ENCODE measurements at regions not wholly inside any gene's neighbourhood (a gene's known extent, or its start where the extent isn't known, plus 50 kb on each side); places are given as distances from the start of the nearest gene placed in this dataset.

- Histone ChIP-seq H3K27me3 (replicated peaks in 1 of 4; ENCODE audit: control insufficient read depth in 3 of 4, extremely low read depth in 1 of 4, insufficient read depth in 3 of 4, low read length in 3 of 4) (no peaks in the 10 kb centered on the region), H3K9ac (replicated peaks in 1 of 4; ENCODE audit: extremely low read depth in 1 of 4, low read depth in 3 of 4, low read length in 3 of 4) (no peak overlapping the region), H4K91ac (replicated peaks; ENCODE audit: insufficient read length, low read length) (no peak overlapping the region), H2BK5ac (ENCODE audit: low read depth, low read length) (no peak overlapping the region), H2BK12ac (ENCODE audit: low read depth, low read length) (no peak overlapping the region), H3K23ac (ENCODE audit: insufficient read length) (no peak overlapping the region), H3K23me2 (ENCODE audit: low read depth, low read length) (no peaks in the 10 kb centered on the region), H3K4ac (replicated peaks; ENCODE audit: insufficient read length, low read depth, low read length) (no peak overlapping the region), H2BK120ac (replicated peaks; ENCODE audit: low read depth, low read length) (no peak overlapping the region), H3K36me3 (ENCODE audit: control insufficient read depth in 2 of 4, insufficient read depth in 4 of 4, low read length in 3 of 4) (no peaks in the 10 kb centered on the region), H4K8ac (ENCODE audit: extremely low read depth, insufficient read depth, low read length) (no peak overlapping the region), H4K20me1 (replicated peaks in 1 of 2; ENCODE audit: control insufficient read depth in 1 of 2, insufficient read depth in 2 of 2, low read length in 2 of 2) (no peaks in the 10 kb centered on the region), H3K4me1 (replicated peaks in 1 of 4; ENCODE audit: control insufficient read depth in 3 of 4, insufficient read depth in 4 of 4, low read length in 3 of 4) (no peaks in the 10 kb centered on the region), H2BK20ac (ENCODE audit: low read length) (no peak overlapping the region), H3K14ac (ENCODE audit: insufficient read length) (no peak overlapping the region), H3K27ac (ENCODE audit: low read depth, low read length) (no peak overlapping the region), H2AK5ac (ENCODE audit: low read depth, low read length) (no peak overlapping the region), H3K9me3 (ENCODE audit: insufficient read depth in 2 of 2, low read depth in 1 of 2, low read length in 1 of 2) (no peaks in the 10 kb centered on the region), H3K4me3 (ENCODE audit: extremely low read depth in 1 of 4, insufficient read depth in 2 of 4, low read depth in 3 of 4, low read length in 4 of 4) (no peak overlapping the region), H3K79me2 (ENCODE audit: control insufficient read depth in 1 of 2, insufficient read depth in 2 of 2, low read length in 2 of 2) (no peaks in the 10 kb centered on the region), H3K56ac (replicated peaks; ENCODE audit: insufficient read length, low read depth, low read length) (no peak overlapping the region), H3K4me2 (ENCODE audit: insufficient read depth in 1 of 2, low read depth in 2 of 2, low read length in 2 of 2) (no peak overlapping the region), H2AFZ (ENCODE audit: low read length) (no peak overlapping the region), H2BK15ac (ENCODE audit: low read length) (no peak overlapping the region), H4K5ac (ENCODE audit: insufficient read length, low read depth, low read length) (no peak overlapping the region), H3K79me1 (ENCODE audit: low read depth, low read length) (no peaks in the 10 kb centered on the region), H3K18ac (ENCODE audit: extremely low read depth, low read length) (no peak overlapping the region)
- ChIA-PET POLR2A (ENCODE audit: partially characterized antibody) (no interaction called here), CTCF (ENCODE audit: partially characterized antibody) (no interaction called here)
- DNase-seq (ENCODE audit: low read depth in 1 of 2, low spot score in 2 of 2) (no peak), FAIRE-seq (no peak)
- no peak for TF ChIP-seq MAX (IDR thresholded peaks at IDR 0.05)
- WGBS, 2 experiments (ENCODE audit: extremely low coverage in 1 of 2, insufficient coverage in 1 of 2, insufficient read length in 1 of 2, insufficient replicate concordance in 2 of 2, low coverage in 1 of 2, low lambda C conversion rate in 2 of 2, missing lambda C conversion rate in 1 of 2): 42% methylated on average over 2 of the region's 2 CpGs; no CpG with 5 or more reads in 1 of the 2 experiments
These were observed 274.8 kb upstream of the LYPLAL1 start for GRCh38 chr1:218898921-218899320.
